ENCODE measurements at regions not wholly inside any gene's neighbourhood (a gene's known extent, or its start where the extent isn't known, plus 50 kb on each side); places are given as distances from the start of the nearest gene placed in this dataset.

DNA sequence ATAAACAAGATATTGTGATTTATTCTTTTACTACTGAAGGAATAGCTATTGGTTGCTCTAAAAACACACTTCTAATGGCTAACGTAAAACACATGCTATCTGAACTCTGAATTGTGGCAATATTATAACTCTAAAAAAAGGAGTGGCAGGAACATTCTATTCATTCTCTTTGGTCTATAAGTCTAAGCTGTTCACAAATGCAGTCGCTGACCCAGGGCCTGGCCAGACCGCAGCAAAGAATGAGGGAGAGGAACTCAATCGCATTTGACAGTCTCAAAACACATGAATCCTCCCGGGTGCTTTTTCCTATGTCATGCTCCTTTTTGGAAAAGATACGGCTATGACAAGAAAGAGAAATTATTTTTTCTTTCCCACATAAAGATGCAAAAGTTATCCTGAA, 651.6 kb upstream of the PITX2 start:
- TF ChIP-seq CTCF (IDR thresholded peaks at IDR 0.05 in 4 of 5, conservative IDR thresholded peaks at IDR 0.05 in 1 of 5) (no peak), POLR2A (IDR thresholded peaks at IDR 0.05) (no peak)
